ENCODE measurements at regions not wholly inside any gene's neighbourhood (a gene's known extent, or its start where the extent isn't known, plus 50 kb on each side); places are given as distances from the start of the nearest gene placed in this dataset.
A peak's percentile ranks its signal among the peaks of the same experiment; 100 is the strongest.

GRCh38 chr1:93013145-93014065 is 52.1 kb upstream of the DIPK1A start:
- TF ChIP-seq, protein P1, sequence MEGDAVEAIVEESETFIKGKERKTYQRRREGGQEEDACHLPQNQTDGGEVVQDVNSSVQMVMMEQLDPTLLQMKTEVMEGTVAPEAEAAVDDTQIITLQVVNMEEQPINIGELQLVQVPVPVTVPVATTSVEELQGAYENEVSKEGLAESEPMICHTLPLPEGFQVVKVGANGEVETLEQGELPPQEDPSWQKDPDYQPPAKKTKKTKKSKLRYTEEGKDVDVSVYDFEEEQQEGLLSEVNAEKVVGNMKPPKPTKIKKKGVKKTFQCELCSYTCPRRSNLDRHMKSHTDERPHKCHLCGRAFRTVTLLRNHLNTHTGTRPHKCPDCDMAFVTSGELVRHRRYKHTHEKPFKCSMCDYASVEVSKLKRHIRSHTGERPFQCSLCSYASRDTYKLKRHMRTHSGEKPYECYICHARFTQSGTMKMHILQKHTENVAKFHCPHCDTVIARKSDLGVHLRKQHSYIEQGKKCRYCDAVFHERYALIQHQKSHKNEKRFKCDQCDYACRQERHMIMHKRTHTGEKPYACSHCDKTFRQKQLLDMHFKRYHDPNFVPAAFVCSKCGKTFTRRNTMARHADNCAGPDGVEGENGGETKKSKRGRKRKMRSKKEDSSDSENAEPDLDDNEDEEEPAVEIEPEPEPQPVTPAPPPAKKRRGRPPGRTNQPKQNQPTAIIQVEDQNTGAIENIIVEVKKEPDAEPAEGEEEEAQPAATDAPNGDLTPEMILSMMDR (IDR thresholded peaks at IDR 0.05; ENCODE audit: low read depth, low read length): no peak
- no peak for DNase-seq (ENCODE audit: low read depth, low spot score)
- in situ Hi-C loops (cut with HindIII; ENCODE audit: low sequenced_read_pairs): no loop called here
- no peak overlapping the region for H3K4me3 ChIP-seq (ENCODE audit: low read depth, low read length)

GRCh38 chr1:93014168-93014567 is 52.9 kb upstream of the DIPK1A start:
- TF ChIP-seq, protein P1 (IDR thresholded peaks at IDR 0.05; ENCODE audit: low read depth, low read length): no peak
- no peak overlapping the region for H3K4me3 ChIP-seq (ENCODE audit: low read depth, low read length)
- no peak for DNase-seq (ENCODE audit: low read depth, low spot score)
- in situ Hi-C loops (cut with HindIII; ENCODE audit: low sequenced_read_pairs): no loop called here

DNA sequence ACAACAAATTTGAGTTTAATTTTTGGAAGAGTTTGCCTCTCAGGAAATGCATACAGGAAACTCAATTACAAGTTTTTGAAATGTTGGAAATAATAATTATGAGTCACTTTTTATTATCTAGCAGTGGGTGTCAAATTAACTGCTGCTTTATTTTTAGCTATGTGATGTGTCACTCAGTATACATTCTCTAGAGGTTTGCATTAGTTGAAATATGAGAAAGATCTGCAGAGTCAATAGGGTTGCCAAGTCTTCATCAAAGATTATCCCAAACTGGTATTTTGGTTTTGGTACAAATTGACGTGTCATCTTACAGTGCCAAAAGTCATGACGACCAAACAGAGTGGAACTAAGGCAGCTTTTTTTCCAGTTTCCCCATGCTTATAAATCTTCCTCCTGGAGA is 54.3 kb upstream of the DIPK1A start:
- in situ Hi-C loops (cut with HindIII; ENCODE audit: low sequenced_read_pairs): no loop called here
- TF ChIP-seq, protein P1 (IDR thresholded peaks at IDR 0.05; ENCODE audit: low read depth, low read length): no peak
- no peak overlapping the region for H3K4me3 ChIP-seq (ENCODE audit: low read depth, low read length)
- DNase-seq (ENCODE audit: low read depth, low spot score): no peak

- TF ChIP-seq, protein P1 (IDR thresholded peaks at IDR 0.05; ENCODE audit: low read depth, low read length): no peak
- in situ Hi-C loops (cut with HindIII; ENCODE audit: low sequenced_read_pairs): no loop called here
- no peak for DNase-seq (ENCODE audit: low read depth, low spot score)
- no peak overlapping the region for H3K4me3 ChIP-seq (ENCODE audit: low read depth, low read length)
Measured at GRCh38 chr1:93016171-93016570, 54.9 kb upstream of the DIPK1A start.

GRCh38 chr1:93021539-93022134 is 57.4 kb upstream of the MTF2 start:
- in situ Hi-C loops (cut with HindIII; ENCODE audit: low sequenced_read_pairs): no loop called here
- TF ChIP-seq, protein P1 (IDR thresholded peaks at IDR 0.05; ENCODE audit: low read depth, low read length): peak; percentile 71
- peak; percentile 44 for DNase-seq (ENCODE audit: low read depth, low spot score)
- no peak overlapping the region for H3K4me3 ChIP-seq (ENCODE audit: low read depth, low read length)

DNA sequence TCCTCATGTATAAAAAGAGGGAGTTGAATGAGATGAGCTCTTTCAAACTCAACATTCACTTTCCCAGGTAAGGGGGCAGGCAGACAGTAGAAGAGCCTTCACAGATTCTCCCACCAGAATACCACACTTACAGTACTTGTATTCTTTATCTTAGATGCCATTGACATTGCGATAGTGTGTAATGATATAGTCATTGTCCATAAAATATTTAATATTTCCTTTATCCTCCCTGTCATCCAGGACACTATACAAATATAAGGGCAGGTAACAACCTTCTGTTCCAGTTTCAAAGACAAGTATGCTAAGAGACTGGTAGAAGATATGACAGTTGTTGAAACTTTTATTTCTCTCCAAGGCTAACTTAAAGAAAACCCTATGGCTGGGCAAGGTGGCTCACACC is 56.5 kb upstream of the MTF2 start:
- TF ChIP-seq, protein P1 (IDR thresholded peaks at IDR 0.05; ENCODE audit: low read depth, low read length): no peak
- in situ Hi-C loops (cut with HindIII; ENCODE audit: low sequenced_read_pairs): no loop called here
- no peak for DNase-seq (ENCODE audit: low read depth, low spot score)
- no peak overlapping the region for H3K4me3 ChIP-seq (ENCODE audit: low read depth, low read length)

All from astrocyte of the spinal cord (primary cell).